ENCODE measurements at regions not wholly inside any gene's neighbourhood (a gene's known extent, or its start where the extent isn't known, plus 50 kb on each side); places are given as distances from the start of the nearest gene placed in this dataset.
"Not testable (repeated sequence)": the region's sequence is repeated elsewhere in the genome, so short reads cannot be mapped to it uniquely, and the experiment has no call there.

DNA sequence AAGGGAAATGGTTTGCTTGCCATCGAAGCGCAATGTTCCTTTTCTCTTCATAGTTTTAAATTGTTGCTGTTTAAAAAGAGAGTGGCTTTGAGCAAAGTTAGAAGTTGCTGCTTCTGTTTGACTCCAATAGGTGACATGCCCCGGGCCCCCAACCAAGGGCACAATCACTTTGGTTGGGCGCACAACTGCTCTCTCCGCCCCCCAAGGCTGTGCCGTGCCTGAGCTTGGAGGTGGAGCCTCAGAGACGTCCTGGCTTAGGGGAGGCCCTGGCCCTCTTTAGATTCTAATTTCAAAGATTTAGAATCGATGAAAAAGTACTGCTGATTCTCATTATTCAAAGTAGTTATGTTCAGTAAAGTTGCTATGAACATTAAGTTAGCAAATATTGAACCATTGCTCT lies 725.9 kb downstream of the COL12A1 start:
- intact Hi-C loops (cut with DNase I; ENCODE audit: low total_unique reads) = no loop called here
- in situ Hi-C loops (cut with MboI; ENCODE audit: low sequenced_read_pairs in 4 of 4) = no loop called here
- DNase-seq = no peak
- H3K4me3 ChIP-seq = no peak overlapping the region
- no peaks in the 10 kb centered on the region for H3K9me3 ChIP-seq
- H3K4me1 ChIP-seq = no peaks in the 10 kb centered on the region
- TF ChIP-seq POLR2A (IDR thresholded peaks at IDR 0.05) = no peak
- TF ChIP-seq, protein P1, sequence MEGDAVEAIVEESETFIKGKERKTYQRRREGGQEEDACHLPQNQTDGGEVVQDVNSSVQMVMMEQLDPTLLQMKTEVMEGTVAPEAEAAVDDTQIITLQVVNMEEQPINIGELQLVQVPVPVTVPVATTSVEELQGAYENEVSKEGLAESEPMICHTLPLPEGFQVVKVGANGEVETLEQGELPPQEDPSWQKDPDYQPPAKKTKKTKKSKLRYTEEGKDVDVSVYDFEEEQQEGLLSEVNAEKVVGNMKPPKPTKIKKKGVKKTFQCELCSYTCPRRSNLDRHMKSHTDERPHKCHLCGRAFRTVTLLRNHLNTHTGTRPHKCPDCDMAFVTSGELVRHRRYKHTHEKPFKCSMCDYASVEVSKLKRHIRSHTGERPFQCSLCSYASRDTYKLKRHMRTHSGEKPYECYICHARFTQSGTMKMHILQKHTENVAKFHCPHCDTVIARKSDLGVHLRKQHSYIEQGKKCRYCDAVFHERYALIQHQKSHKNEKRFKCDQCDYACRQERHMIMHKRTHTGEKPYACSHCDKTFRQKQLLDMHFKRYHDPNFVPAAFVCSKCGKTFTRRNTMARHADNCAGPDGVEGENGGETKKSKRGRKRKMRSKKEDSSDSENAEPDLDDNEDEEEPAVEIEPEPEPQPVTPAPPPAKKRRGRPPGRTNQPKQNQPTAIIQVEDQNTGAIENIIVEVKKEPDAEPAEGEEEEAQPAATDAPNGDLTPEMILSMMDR (IDR thresholded peaks at IDR 0.05 in 4 of 5, conservative IDR thresholded peaks at IDR 0.05 in 1 of 5) = no peak
- no peak for ATAC-seq
- no peak overlapping the region for H3K27ac ChIP-seq
- no peaks in the 10 kb centered on the region for H3K27me3 ChIP-seq
- H3K36me3 ChIP-seq = no peaks in the 10 kb centered on the region

DNA sequence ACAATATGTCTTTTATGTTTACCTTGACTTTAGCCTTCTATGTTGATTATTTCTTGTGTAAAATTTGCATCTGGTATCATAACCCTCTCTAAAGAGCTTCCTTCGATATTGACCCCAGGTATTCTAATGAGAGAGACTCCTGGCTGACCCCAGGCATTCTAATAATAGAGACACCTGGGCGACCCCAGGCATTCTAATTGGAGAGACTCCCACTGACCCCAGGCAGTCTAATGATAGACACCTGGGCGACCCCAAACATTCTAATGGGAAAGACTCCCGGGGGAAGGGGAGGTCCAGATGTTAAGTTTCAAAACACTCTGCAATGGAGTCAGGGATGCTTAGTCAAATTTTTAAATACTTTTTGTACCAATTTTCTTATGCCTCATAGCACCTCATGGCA lies 726.4 kb downstream of the COL12A1 start:
- in situ Hi-C loops (cut with MboI; ENCODE audit: low sequenced_read_pairs in 4 of 4) = no loop called here
- H3K27me3 ChIP-seq = no peaks in the 10 kb centered on the region
- H3K9me3 ChIP-seq = no peaks in the 10 kb centered on the region
- TF ChIP-seq POLR2A (IDR thresholded peaks at IDR 0.05) = no peak
- TF ChIP-seq, protein P1 (IDR thresholded peaks at IDR 0.05 in 4 of 5, conservative IDR thresholded peaks at IDR 0.05 in 1 of 5) = no peak
- H3K36me3 ChIP-seq = no peaks in the 10 kb centered on the region
- H3K4me1 ChIP-seq = no peaks in the 10 kb centered on the region
- intact Hi-C loops (cut with DNase I; ENCODE audit: low total_unique reads) = no loop called here
- no peak overlapping the region for H3K4me3 ChIP-seq
- H3K27ac ChIP-seq = no peak overlapping the region
- DNase-seq = no peak
- ATAC-seq = no peak

DNA sequence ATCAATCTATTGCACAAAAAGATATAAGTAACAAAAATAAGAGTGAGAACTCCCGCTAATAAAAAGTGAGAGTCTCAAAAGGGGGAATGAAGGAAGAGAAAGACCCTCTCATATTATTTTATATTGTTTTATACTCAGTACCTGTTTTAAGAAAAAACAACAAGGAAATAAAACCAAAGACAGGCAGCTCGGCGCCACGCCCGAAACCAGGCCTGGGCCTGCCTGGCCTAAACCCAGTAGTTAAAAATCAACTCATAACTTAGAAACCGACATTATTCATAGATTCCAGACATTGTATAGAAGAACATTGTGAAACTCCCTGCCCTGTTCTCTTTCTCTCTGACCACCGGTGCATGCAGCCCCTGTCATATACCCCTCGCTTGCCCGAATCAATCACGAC lies 731.8 kb downstream of the COL12A1 start:
- H3K27me3 ChIP-seq; H3K27ac ChIP-seq; in situ Hi-C loops (cut with MboI; ENCODE audit: low sequenced_read_pairs in 4 of 4); H3K36me3 ChIP-seq; H3K4me3 ChIP-seq; ATAC-seq; H3K4me1 ChIP-seq; H3K9me3 ChIP-seq; DNase-seq; intact Hi-C loops (cut with DNase I; ENCODE audit: low total_unique reads): not testable (repeated sequence)

DNA sequence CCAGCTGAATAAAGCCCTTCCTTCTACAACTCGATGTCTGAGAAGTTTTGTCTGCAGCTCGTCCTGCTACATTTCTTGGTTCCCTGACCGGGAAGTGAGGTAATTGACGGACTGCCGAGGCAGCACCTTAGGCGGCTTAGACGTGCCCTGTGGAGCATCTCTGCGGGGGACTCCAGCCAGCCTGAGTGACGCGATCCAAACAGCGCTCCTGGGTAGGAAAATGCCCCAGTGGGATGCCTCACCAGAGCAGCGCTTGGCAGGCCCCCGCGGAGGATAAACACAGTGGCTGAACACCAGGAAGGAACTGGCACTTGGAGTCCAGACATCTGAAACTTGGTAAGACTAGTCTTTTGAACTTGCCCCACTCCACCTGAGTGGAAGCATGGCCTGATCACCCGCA lies 737.3 kb downstream of the COL12A1 start:
- H3K27ac ChIP-seq; intact Hi-C loops (cut with DNase I; ENCODE audit: low total_unique reads); H3K27me3 ChIP-seq; H3K9me3 ChIP-seq; in situ Hi-C loops (cut with MboI; ENCODE audit: low sequenced_read_pairs in 4 of 4); H3K4me1 ChIP-seq; ATAC-seq; H3K36me3 ChIP-seq; H3K4me3 ChIP-seq; DNase-seq: not testable (repeated sequence)

GRCh38 chr6:74467533-74468215 lies 738.2 kb downstream of the COL12A1 start:
- H3K9me3 ChIP-seq = no peaks in the 10 kb centered on the region
- no peak overlapping the region for H3K27ac ChIP-seq
- intact Hi-C loops (cut with DNase I; ENCODE audit: low total_unique reads) = no loop called here
- H3K27me3 ChIP-seq = no peaks in the 10 kb centered on the region
- H3K4me1 ChIP-seq = no peaks in the 10 kb centered on the region
- TF ChIP-seq POLR2A (IDR thresholded peaks at IDR 0.05) = no peak
- TF ChIP-seq, protein P1 (IDR thresholded peaks at IDR 0.05 in 4 of 5, conservative IDR thresholded peaks at IDR 0.05 in 1 of 5) = no peak
- DNase-seq (no peak), ATAC-seq (no peak)
- H3K36me3 ChIP-seq = no peaks in the 10 kb centered on the region
- in situ Hi-C loops (cut with MboI; ENCODE audit: low sequenced_read_pairs in 4 of 4) = no loop called here
- H3K4me3 ChIP-seq = no peak overlapping the region

DNA sequence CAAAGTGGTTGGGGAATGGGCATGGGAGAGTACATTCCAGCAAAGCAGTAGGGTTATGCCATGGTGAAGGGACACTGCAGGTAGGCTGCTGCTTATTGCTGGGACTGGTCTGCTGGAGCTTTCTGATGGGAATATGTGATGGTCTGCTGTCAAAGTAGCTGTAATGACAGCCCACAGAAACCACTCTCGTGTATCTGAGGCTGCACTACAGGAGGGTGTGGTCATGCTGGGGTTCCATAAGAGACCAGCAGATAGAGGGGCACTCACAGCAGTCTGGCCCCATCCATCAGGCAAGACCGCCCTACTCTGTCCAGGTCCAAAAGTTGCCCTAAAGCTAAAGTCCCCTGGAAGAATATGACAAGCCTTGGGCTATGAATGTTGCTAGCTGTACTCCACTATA lies 739.3 kb downstream of the COL12A1 start:
- no peaks in the 10 kb centered on the region for H3K27me3 ChIP-seq
- no peak overlapping the region for H3K4me3 ChIP-seq
- in situ Hi-C loops (cut with MboI; ENCODE audit: low sequenced_read_pairs in 4 of 4) = no loop called here
- no peak for TF ChIP-seq POLR2A (IDR thresholded peaks at IDR 0.05)
- H3K4me1 ChIP-seq = no peaks in the 10 kb centered on the region
- no peak for ATAC-seq
- intact Hi-C loops (cut with DNase I; ENCODE audit: low total_unique reads) = no loop called here
- H3K9me3 ChIP-seq = no peaks in the 10 kb centered on the region
- DNase-seq = no peak
- H3K36me3 ChIP-seq = no peaks in the 10 kb centered on the region
- H3K27ac ChIP-seq = no peak overlapping the region
